Muscle of leg (tissue), 3 donors: ENCODE measurements at regions not wholly inside any gene's neighbourhood (a gene's known extent, or its start where the extent isn't known, plus 50 kb on each side); places are given as distances from the start of the nearest gene placed in this dataset.

Experiments
- DNase-seq: peaks from one replicate; pipeline ENCODE4 v3.0.0; 2013
- H3K27ac ChIP-seq: one replicate; pipeline ENCODE4 v1.5.1; 2013; ENCODE audit warnings: mild to moderate bottlenecking, low read length, control low read depth
- H3K27me3 ChIP-seq: one replicate; pipeline ENCODE4 v1.6.1; 2013; ENCODE audit warnings: low read length; ENCODE audit not compliant: control insufficient read depth, insufficient read depth
- H3K36me3 ChIP-seq: one replicate; pipeline ENCODE4 v1.6.1; 2013; ENCODE audit warnings: low read length; ENCODE audit not compliant: control insufficient read depth, insufficient read depth
- H3K4me1 ChIP-seq: one replicate; pipeline ENCODE4 v1.6.1; 2013; ENCODE audit warnings: low read length; ENCODE audit not compliant: control insufficient read depth, insufficient read depth
- H3K4me3 ChIP-seq: one replicate; pipeline ENCODE4 v1.5.1; 2013; ENCODE audit warnings: low read length, control low read depth
- H3K9me3 ChIP-seq: replicated peaks from 2 replicates; pipeline ENCODE4 v1.6.1; 2013; ENCODE audit warnings: low read depth, low read length; ENCODE audit not compliant: control insufficient read depth
- WGBS: methylation state at CpG from one replicate; pipeline ENCODE4 v1.1.5; 2013; ENCODE audit warnings: missing lambda C conversion rate; ENCODE audit not compliant: insufficient coverage; 5-methylcytosine and 5-hydroxymethylcytosine counted together

DNA sequence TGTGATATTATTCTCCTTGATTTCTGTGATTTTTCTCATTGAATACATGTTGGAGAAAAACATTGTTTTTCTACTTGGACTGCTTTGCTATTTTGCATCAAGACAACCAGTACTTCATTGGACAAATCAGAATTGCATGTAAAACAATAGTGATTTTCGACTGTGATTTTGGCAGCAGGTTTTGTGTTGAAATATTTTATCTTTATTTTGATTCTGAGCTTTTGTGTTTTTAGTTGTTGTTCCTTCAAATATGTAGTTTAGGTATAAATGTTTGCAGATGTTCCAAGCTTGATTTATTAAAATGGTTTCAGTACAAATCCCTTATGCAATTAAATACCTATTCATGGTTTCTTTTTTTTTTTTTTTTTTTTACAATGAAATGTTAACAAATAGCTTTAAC lies 754.1 kb downstream of the DOK5 start:
- DNase-seq = peak; percentile 50
- no peaks in the 10 kb centered on the region for H3K9me3 ChIP-seq
- WGBS = no CpG with 5 or more reads among the region's 1 CpG

DNA sequence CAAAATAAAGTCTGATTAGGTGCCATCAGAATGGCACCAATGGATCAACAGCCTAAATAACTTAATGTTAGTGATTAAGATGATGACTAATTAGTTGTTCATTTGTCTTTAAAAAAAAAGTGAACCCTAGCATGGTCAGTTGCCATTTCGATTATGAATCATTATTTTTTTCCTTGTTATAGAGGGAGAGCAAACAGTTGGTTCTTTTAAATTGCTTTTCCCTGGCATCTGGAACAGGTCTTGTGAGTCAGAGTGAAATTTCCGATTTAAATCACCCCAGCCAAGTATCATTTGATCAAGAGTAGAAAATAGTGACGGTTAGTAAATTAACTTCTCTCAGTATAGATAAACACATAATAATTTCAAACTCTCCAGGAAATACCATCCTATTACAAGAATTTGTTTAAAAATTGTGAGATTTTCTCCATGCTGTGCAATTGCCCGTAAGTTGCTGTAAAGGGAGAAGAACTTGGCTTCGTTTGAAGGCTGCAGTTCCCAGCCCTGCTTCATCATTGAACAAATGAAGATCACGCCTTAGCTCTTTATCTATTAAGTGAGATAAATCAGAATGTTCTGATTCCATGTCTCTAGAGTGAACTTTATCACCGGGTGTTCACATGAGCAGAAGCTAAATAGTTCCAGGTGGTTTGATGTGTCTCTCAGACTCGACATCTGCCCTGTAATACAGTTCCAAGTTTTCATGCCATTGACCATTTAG lies 741.3 kb downstream of the DOK5 start:
- Histone ChIP-seq H3K4me1 (no peaks in the 10 kb centered on the region), H3K4me3 (no peak overlapping the region), H3K9me3 (peaks cover 7% of the 10 kb centered on the region), H3K36me3 (no peaks in the 10 kb centered on the region), H3K27ac (no peak overlapping the region), H3K27me3 (no peaks in the 10 kb centered on the region)
- DNase-seq = peak; percentile 8
- WGBS = 50% methylated on average over 3 of the region's 8 CpGs

More for the DNA sequence above, 754.1 kb downstream of the DOK5 start:
- Histone ChIP-seq H3K36me3 (no peaks in the 10 kb centered on the region), H3K4me3 (no peak overlapping the region), H3K4me1 (no peaks in the 10 kb centered on the region), H3K27ac (no peak overlapping the region), H3K27me3 (no peaks in the 10 kb centered on the region)

DNA sequence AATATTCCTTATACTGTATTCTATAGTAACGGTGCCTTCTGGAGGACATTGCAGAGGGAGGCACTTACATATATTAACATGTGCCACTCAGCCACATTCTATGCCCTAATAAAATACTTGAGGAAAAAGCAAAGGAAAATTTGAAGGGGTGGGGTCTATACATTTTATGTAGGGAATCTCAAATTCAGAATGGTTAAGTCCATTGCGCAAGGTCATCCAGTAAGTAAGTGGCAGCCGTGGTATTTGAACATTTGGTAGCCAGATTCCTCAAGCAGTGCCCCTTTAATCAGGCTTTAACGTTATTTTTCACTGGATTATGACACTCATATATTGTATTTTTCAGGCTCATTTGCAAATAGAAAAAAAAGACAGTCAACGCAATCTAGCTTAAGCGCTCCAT lies 738.3 kb downstream of the DOK5 start:
- no peaks in the 10 kb centered on the region for H3K36me3 ChIP-seq
- DNase-seq = no peak
- H3K4me1 ChIP-seq = no peaks in the 10 kb centered on the region
- H3K27me3 ChIP-seq = no peaks in the 10 kb centered on the region
- 90% methylated on average over 2 of the region's 6 CpGs for WGBS
- H3K9me3 ChIP-seq = peaks cover 5% of the 10 kb centered on the region
- no peak overlapping the region for H3K27ac ChIP-seq
- H3K4me3 ChIP-seq = no peak overlapping the region

DNA sequence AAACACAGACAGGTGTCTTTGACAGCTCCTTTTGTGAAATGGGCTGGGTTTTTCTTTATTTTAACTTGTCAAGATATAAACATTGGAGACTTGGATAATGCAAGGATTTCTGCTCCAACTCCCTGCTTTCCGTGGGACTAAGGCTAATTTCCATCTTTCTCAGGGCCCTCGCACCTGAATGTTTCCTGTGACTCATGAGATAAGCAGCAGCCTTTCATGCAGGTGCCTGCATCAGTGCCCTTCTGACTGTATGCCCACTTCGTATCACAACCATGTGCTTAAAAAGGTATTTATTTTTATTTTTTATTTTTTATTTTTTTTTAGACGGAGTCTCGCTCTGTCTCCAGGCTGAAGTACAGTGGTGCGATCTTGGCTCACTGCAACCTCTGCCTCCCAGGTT lies 736.1 kb downstream of the DOK5 start:
- peaks cover 5% of the 10 kb centered on the region for H3K9me3 ChIP-seq
- DNase-seq = no peak
- H3K27ac ChIP-seq = no peak overlapping the region
- H3K27me3 ChIP-seq = no peaks in the 10 kb centered on the region
- 50% methylated on average over 2 of the region's 6 CpGs for WGBS
- no peaks in the 10 kb centered on the region for H3K36me3 ChIP-seq
- H3K4me1 ChIP-seq = no peaks in the 10 kb centered on the region
- H3K4me3 ChIP-seq = no peak overlapping the region

DNA sequence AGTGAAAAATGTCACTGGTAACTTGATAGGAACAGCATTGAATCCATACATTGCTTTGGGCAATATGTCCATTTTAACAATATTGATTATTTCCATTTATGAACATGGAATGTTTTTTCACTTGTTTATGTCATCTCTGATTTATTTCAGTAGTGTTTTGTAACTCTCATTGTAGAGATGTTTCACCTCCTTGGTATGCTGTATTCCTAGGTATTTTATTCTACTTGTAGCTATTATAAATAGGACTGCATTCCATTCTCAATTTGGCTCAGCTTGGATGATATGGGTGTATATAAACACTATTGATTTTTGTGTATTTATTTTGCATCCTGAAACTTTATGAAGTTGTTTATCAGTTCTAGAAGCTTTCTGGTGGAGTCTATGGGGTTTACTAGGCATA lies 730.3 kb downstream of the DOK5 start:
- H3K27ac ChIP-seq = no peak overlapping the region
- H3K4me1 ChIP-seq = no peaks in the 10 kb centered on the region
- H3K36me3 ChIP-seq = no peaks in the 10 kb centered on the region
- no peaks in the 10 kb centered on the region for H3K9me3 ChIP-seq
- H3K4me3 ChIP-seq = no peak overlapping the region
- no peak for DNase-seq
- no peaks in the 10 kb centered on the region for H3K27me3 ChIP-seq

DNA sequence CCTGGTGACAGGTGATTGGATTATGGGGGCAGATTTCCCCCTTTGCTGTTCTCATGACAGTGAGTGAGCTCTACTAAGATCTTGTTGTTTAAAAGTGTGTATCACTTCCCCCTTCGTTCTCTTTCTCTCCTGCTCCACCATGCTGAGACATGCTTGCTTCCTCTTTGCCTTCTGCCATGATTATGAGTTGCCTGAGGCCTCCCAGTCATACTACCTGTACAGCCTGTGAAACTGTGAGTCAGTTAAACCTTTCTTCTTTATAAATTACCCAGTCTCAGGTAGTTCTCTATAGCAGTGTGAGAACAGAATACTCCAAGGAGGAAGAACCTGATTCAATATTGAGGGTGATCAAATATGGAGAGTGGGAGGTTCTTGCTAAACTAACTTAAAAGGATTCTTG lies 724.9 kb downstream of the DOK5 start:
- H3K36me3 ChIP-seq = no peaks in the 10 kb centered on the region
- no CpG with 5 or more reads among the region's 1 CpG for WGBS
- H3K27me3 ChIP-seq = no peaks in the 10 kb centered on the region
- no peak overlapping the region for H3K4me3 ChIP-seq
- no peak for DNase-seq
- no peaks in the 10 kb centered on the region for H3K9me3 ChIP-seq
- H3K4me1 ChIP-seq = no peaks in the 10 kb centered on the region
- no peak overlapping the region for H3K27ac ChIP-seq

DNA sequence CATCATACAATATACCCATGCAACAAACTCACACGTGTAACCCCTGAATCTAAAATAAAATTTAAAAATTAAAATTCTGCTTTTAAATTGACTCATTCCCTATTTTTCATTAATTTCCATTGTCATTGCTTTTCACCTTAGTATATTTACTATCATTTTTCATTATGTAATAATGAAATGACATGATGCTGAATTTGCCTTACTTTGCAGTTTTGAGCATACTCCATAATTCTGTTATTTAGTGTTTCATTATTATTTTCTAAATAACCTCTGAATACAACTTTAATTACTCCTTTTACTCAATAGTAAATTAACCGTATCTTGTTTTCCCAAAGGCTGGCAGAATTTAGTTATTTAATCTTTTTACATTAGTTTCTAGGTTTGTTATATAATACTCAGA lies 719.6 kb downstream of the DOK5 start:
- Histone ChIP-seq H3K4me1 (no peaks in the 10 kb centered on the region), H3K36me3 (no peaks in the 10 kb centered on the region), H3K4me3 (no peak overlapping the region), H3K27me3 (no peaks in the 10 kb centered on the region), H3K27ac (no peak overlapping the region), H3K9me3 (no peaks in the 10 kb centered on the region)
- no peak for DNase-seq
- WGBS = no CpG with 5 or more reads among the region's 2 CpGs

DNA sequence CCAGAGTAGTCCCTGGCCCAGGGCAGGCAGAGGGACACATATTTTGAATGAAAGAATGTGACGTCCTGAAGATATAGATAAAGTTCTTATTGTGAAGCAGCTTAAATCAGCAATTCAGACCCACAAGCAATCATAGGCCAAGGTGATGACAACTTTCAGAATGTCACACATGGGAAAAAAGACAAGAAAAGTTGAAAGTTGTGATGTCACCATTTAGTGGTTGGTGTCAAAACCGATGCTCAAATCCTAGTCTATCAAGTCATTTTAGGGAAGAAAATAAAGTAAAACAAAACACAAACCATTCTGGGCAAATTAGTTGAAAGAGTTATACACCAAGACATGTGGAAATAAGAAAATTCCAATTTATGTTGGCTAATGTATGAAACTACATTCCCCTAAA lies 710.8 kb downstream of the DOK5 start:
- no peak for DNase-seq
- H3K4me1 ChIP-seq = no peaks in the 10 kb centered on the region
- no peaks in the 10 kb centered on the region for H3K27me3 ChIP-seq
- H3K36me3 ChIP-seq = no peaks in the 10 kb centered on the region
- H3K4me3 ChIP-seq = no peak overlapping the region
- WGBS = no CpG with 5 or more reads among the region's 2 CpGs
- H3K9me3 ChIP-seq = no peaks in the 10 kb centered on the region
- no peak overlapping the region for H3K27ac ChIP-seq

DNA sequence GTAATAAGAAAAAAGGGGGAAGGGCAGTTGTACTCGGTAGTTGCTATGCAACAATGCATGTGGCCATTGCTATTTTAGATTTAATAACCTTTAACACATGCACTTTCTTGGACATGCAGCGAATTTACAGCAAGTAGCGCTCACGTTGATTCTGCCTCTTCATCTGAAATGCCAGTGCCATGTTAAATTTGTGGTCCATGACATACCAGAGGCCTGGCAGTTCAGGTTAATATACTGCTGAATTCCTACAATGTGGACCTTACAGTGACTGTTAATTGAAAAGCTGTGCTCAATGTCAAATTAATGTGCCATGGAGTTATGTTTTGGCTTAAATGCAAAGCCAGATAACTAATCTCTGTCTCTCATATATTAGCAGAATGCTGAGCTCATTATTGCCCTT lies 699.7 kb downstream of the DOK5 start:
- 53% methylated on average over 3 of the region's 4 CpGs for WGBS
- Histone ChIP-seq H3K4me1 (no peaks in the 10 kb centered on the region), H3K27ac (no peak overlapping the region), H3K9me3 (peaks cover 3% of the 10 kb centered on the region), H3K27me3 (no peaks in the 10 kb centered on the region), H3K36me3 (no peaks in the 10 kb centered on the region), H3K4me3 (no peak overlapping the region)
- no peak for DNase-seq

DNA sequence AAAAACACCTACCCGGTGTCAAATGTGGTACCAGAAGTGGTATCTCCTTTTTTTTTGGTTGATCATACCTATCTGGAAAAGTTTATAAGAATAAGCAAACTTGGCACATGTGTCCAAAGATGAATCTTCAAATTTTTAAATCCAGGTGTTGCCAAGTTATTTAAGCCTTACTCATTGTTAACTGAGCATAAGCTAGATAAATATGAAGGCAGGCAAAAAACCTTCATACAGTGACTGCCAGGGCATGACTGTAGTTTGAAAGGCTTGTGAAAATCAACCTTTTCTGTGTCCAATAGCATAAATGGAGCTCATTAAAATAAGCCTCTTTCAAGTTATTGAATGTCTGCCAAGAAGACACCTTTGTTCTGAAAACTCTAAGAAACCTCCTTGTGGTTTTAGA lies 699.2 kb downstream of the DOK5 start:
- no peaks in the 10 kb centered on the region for H3K36me3 ChIP-seq
- no peak for DNase-seq
- H3K27ac ChIP-seq = no peak overlapping the region
- no peak overlapping the region for H3K4me3 ChIP-seq
- WGBS = no CpG with 5 or more reads among the region's 1 CpG
- no peaks in the 10 kb centered on the region for H3K9me3 ChIP-seq
- H3K4me1 ChIP-seq = no peaks in the 10 kb centered on the region
- no peaks in the 10 kb centered on the region for H3K27me3 ChIP-seq

DNA sequence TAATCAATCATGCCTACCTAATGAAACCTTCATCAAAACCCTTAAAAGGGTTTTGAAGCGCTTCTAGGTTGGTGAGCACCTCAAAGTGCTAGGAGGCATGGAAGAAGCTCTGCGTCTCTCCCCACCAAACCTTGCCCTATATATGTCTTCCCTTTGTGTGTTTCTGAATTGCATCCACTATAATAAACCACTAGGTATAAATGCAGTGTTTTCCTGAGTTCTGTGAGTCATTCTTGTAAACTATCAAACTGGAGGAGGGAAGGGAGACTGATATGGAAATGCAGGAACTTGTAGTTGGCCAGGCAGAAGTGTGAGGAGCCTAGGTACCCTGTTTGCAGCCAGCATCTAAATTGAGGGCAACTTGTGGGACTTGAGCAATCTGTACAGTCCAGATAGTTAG lies 698.8 kb downstream of the DOK5 start:
- Histone ChIP-seq H3K4me1 (no peaks in the 10 kb centered on the region), H3K27ac (no peak overlapping the region), H3K36me3 (no peaks in the 10 kb centered on the region), H3K4me3 (no peak overlapping the region), H3K27me3 (no peaks in the 10 kb centered on the region), H3K9me3 (no peaks in the 10 kb centered on the region)
- DNase-seq = no peak
- no CpG with 5 or more reads among the region's 2 CpGs for WGBS
